Smooth muscle cell (in vitro differentiated cells): ENCODE measurements at regions not wholly inside any gene's neighbourhood (a gene's known extent, or its start where the extent isn't known, plus 50 kb on each side); places are given as distances from the start of the nearest gene placed in this dataset.

ENCODE experiments used
- DNase-seq: peaks from one replicate; lab custom pipeline; 2025; ENCODE audit not compliant: unreplicated experiment; lab: John Stamatoyannopoulos, UW
- H2AFZ ChIP-seq: fragments of 200-600 bp; sonication (generic); 2 replicates; pipeline ENCODE4 v1.6.0; 2016; ENCODE audit warnings: antibody characterized with exemption, low read depth, mild to moderate bottlenecking
- H3F3A ChIP-seq: fragments of 200-600 bp; sonication (generic); 2 replicates; pipeline ENCODE4 v1.6.0; 2017; ENCODE audit warnings: antibody characterized with exemption, low read depth
- H3K27ac ChIP-seq: fragments of 200-600 bp; sonication (generic); 2 replicates; pipeline ENCODE4 v1.5.1; 2016; ENCODE audit warnings: low read depth, mild to moderate bottlenecking
- H3K27me3 ChIP-seq: fragments of 200-600 bp; sonication (generic); 2 replicates; pipeline ENCODE4 v1.6.1; 2016; ENCODE audit warnings: low read depth, mild to moderate bottlenecking
- H3K36me3 ChIP-seq: fragments of 200-600 bp; sonication (generic); 2 replicates; pipeline ENCODE4 v1.5.1; 2016; ENCODE audit warnings: low read depth
- H3K4me1 ChIP-seq: fragments of 200-600 bp; sonication (generic); 2 replicates; pipeline ENCODE4 v1.5.1; 2016; ENCODE audit warnings: low read depth
- H3K4me2 ChIP-seq: fragments of 200-600 bp; sonication (generic); 2 replicates; pipeline ENCODE4 v1.6.0; 2016; ENCODE audit warnings: mild to moderate bottlenecking
- H3K4me3 ChIP-seq: fragments of 200-600 bp; sonication (generic); 2 replicates; pipeline ENCODE4 v1.5.1; 2016; ENCODE audit warnings: mild to moderate bottlenecking
- H3K79me2 ChIP-seq: fragments of 200-600 bp; sonication (generic); 2 replicates; pipeline ENCODE4 v1.6.0; 2016; ENCODE audit warnings: low read depth, mild to moderate bottlenecking
- H3K9ac ChIP-seq: fragments of 200-600 bp; sonication (generic); 2 replicates; pipeline ENCODE4 v1.6.0; 2016; ENCODE audit warnings: low read depth
- H3K9me3 ChIP-seq: fragments of 200-600 bp; sonication (generic); replicated peaks from 2 replicates; pipeline ENCODE4 v1.5.1; 2016; ENCODE audit warnings: low read depth
- H4K20me1 ChIP-seq: fragments of 200-600 bp; sonication (generic); 2 replicates; pipeline ENCODE4 v1.6.0; 2016; ENCODE audit warnings: low read depth
- WGBS: methylation state at CpG from one replicate; pipeline ENCODE4 v1.1.7; 2016; ENCODE audit warnings: low lambda C conversion rate; 5-methylcytosine and 5-hydroxymethylcytosine counted together
- TF ChIP-seq, protein P1 (sequence below): fragments of 200-600 bp; sonication (generic); IDR thresholded peaks from 2 replicates; pipeline ENCODE4 v1.5.1; 2017; ENCODE audit warnings: borderline replicate concordance, mild to moderate bottlenecking, antibody characterized with exemption; ENCODE audit not compliant: insufficient read depth, poor library complexity, severe bottlenecking

DNA sequence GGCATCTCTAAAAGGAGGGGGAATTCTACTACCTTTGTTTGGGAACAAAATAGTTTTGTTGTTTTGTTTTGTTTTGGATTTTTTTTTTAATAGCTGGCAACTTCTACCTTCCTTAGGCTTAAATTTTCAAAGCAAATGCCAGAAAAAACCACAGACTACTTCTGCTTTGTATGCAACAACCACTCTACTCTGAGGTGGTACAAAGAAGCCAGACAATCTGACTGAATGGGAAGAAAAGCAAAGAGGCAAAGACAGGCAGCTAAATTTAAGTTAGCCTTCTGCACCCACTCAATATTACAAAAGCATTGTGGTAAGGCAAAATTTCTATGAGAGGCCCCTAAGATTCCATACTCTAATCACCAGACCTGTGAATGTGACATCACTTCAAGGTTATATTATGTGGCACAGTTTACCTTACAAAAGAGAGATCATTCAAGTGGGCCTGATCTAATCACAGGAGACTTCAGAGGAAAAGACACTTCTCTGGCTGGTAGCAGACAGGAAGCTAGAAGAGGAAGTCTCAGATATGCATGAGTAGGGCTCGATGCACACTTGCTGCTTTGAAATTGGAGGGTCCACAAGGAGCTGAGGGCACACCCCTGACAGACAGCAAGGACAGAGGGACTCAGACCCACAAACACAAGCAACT is 566.6 kb downstream of the RPS29 start:
- H3F3A ChIP-seq: no peaks in the 10 kb centered on the region
- peak overlapping the region; percentile 36 for H3K27ac ChIP-seq
- TF ChIP-seq, protein P1, sequence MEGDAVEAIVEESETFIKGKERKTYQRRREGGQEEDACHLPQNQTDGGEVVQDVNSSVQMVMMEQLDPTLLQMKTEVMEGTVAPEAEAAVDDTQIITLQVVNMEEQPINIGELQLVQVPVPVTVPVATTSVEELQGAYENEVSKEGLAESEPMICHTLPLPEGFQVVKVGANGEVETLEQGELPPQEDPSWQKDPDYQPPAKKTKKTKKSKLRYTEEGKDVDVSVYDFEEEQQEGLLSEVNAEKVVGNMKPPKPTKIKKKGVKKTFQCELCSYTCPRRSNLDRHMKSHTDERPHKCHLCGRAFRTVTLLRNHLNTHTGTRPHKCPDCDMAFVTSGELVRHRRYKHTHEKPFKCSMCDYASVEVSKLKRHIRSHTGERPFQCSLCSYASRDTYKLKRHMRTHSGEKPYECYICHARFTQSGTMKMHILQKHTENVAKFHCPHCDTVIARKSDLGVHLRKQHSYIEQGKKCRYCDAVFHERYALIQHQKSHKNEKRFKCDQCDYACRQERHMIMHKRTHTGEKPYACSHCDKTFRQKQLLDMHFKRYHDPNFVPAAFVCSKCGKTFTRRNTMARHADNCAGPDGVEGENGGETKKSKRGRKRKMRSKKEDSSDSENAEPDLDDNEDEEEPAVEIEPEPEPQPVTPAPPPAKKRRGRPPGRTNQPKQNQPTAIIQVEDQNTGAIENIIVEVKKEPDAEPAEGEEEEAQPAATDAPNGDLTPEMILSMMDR: no peak
- H2AFZ ChIP-seq: peak overlapping the region; percentile 34
- no peak for DNase-seq
- no peaks in the 10 kb centered on the region for H3K27me3 ChIP-seq
- H3K9me3 ChIP-seq: no peaks in the 10 kb centered on the region
- H3K9ac ChIP-seq: no peak overlapping the region
- no peaks in the 10 kb centered on the region for H3K36me3 ChIP-seq
- no peak overlapping the region for H3K4me3 ChIP-seq
- H3K4me2 ChIP-seq: peak overlapping the region; percentile 26
- no peaks in the 10 kb centered on the region for H3K4me1 ChIP-seq
- H4K20me1 ChIP-seq: no peaks in the 10 kb centered on the region
- H3K79me2 ChIP-seq: no peaks in the 10 kb centered on the region
- 92% methylated on average over 1 of the region's 1 CpG for WGBS

DNA sequence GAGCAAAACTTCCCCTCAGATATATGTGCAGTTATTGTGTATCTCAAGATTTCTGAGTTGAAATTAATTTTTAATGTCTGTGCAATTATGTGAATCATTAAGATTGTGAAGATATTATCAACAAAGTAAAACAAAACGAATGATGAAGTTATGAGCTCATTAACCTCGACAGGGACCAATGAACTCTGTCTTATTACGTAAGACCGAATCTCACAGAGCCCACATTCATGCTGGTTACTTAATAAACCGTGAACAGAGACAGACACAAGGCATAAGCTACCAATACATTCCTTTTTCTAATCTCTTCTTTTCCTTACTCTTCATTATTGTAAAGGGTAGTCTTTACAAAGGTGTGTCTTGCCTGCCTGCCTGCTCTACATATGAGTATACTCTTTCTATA is 568.7 kb downstream of the RPS29 start:
- Histone ChIP-seq H3K9me3 (no peaks in the 10 kb centered on the region), H4K20me1 (no peaks in the 10 kb centered on the region), H3F3A (no peaks in the 10 kb centered on the region), H3K27me3 (no peaks in the 10 kb centered on the region), H3K4me3 (no peak overlapping the region), H3K36me3 (no peaks in the 10 kb centered on the region), H3K4me2 (no peak overlapping the region), H3K9ac (no peak overlapping the region), H3K27ac (peak overlapping the region; percentile 78), H3K79me2 (no peaks in the 10 kb centered on the region), H3K4me1 (no peaks in the 10 kb centered on the region), H2AFZ (peak overlapping the region; percentile 4)
- no peak for DNase-seq
- WGBS: 55% methylated on average over 5 of the region's 5 CpGs
- TF ChIP-seq, protein P1: no peak

DNA sequence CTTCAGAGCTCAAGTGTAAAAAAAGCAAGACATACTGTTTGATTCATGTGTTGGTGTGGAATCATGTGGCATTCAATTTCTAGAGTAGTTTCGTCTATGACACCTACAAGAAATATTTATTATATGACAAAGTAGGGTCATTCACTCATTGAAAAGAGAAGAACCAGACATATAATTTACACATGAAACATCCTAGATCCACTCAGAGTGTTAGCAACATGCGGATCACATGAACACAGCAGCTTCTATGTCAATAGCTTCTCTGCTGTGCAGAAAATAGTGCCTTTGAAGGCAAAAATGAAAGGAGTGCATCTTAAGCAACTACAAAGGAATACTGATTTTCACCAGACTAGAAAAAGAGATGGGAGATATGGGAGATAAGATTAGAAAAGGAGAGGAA is 569.8 kb downstream of the RPS29 start:
- no peak for DNase-seq
- TF ChIP-seq, protein P1: no peak
- H3K4me1 ChIP-seq: no peaks in the 10 kb centered on the region
- H3F3A ChIP-seq: no peaks in the 10 kb centered on the region
- H3K27ac ChIP-seq: peak overlapping the region; percentile 78
- H3K27me3 ChIP-seq: no peaks in the 10 kb centered on the region
- H3K36me3 ChIP-seq: no peaks in the 10 kb centered on the region
- H3K79me2 ChIP-seq: no peaks in the 10 kb centered on the region
- no peak overlapping the region for H3K4me3 ChIP-seq
- no peaks in the 10 kb centered on the region for H4K20me1 ChIP-seq
- H3K9me3 ChIP-seq: no peaks in the 10 kb centered on the region
- H3K4me2 ChIP-seq: no peak overlapping the region
- H2AFZ ChIP-seq: no peak overlapping the region
- WGBS: 70% methylated on average over 2 of the region's 2 CpGs
- no peak overlapping the region for H3K9ac ChIP-seq

DNA sequence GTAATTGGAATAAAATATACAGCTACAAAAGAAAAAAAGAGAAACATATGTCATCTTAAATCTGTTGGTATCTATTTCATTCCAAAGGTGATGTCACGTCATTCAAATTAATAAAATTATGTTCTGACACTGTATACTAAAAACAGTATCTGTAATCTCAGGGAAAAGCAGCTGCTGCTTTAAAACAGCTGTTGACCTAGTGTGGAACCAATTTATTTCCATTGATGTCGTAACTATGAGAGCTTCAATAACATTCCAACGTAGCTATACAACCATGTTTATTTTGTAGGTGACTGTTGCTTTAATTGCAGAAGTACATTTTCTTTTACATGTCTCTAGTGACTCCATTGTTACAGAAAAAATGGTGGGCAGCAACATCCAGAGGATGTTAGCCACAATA is 571.7 kb downstream of the RPS29 start:
- Histone ChIP-seq H3K4me2 (no peak overlapping the region), H3K9ac (no peak overlapping the region), H3F3A (no peaks in the 10 kb centered on the region), H3K36me3 (no peaks in the 10 kb centered on the region), H3K9me3 (no peaks in the 10 kb centered on the region), H3K4me3 (no peak overlapping the region), H2AFZ (no peak overlapping the region), H3K4me1 (no peaks in the 10 kb centered on the region), H3K27me3 (no peaks in the 10 kb centered on the region), H4K20me1 (no peaks in the 10 kb centered on the region), H3K27ac (no peak overlapping the region), H3K79me2 (no peaks in the 10 kb centered on the region)
- TF ChIP-seq, protein P1: no peak
- DNase-seq: no peak
- 81% methylated on average over 3 of the region's 3 CpGs for WGBS
